Mesothelial cell of epicardium (in vitro differentiated cells): ENCODE measurements at regions not wholly inside any gene's neighbourhood (a gene's known extent, or its start where the extent isn't known, plus 50 kb on each side); places are given as distances from the start of the nearest gene placed in this dataset.

Source experiments
- DNase-seq, 2 experiments: peaks; one replicate each; pipeline ENCODE4 v3.0.0; 2021; ENCODE audit warnings: low spot score in 2 of 2; ENCODE audit not compliant: unreplicated experiment in 2 of 2
- H3K27ac Mint-ChIP-seq: 2 replicates; pipeline ENCODE4 v1.8.0; 2021; ENCODE audit warnings: mixed read lengths
- H3K27me3 Mint-ChIP-seq: 2 replicates; pipeline ENCODE4 v1.8.0; 2021; ENCODE audit warnings: low read depth, mixed read lengths
- H3K36me3 Mint-ChIP-seq: 2 replicates; pipeline ENCODE4 v1.8.0; 2021; ENCODE audit warnings: mixed read lengths
- H3K4me1 Mint-ChIP-seq: 2 replicates; pipeline ENCODE4 v1.8.0; 2021; ENCODE audit warnings: mixed read lengths
- H3K4me3 Mint-ChIP-seq: 2 replicates; pipeline ENCODE4 v1.8.0; 2021; ENCODE audit warnings: mild to moderate bottlenecking, moderate library complexity, mixed read lengths
- H3K9me3 Mint-ChIP-seq: 2 replicates; pipeline ENCODE4 v1.8.0; 2021; ENCODE audit warnings: mixed read lengths
- TF ChIP-seq, protein P1 (sequence below): fragments of 200-600 bp; sonication (generic); IDR thresholded peaks from one replicate; pipeline ENCODE4 v1.5.0; 2021; ENCODE audit warnings: antibody characterized with exemption; ENCODE audit not compliant: unreplicated experiment

GRCh38 chr6:163694988-163695398, 280.5 kb downstream of the QKI start:
- H3K9me3 Mint-ChIP-seq = no peaks in the 10 kb centered on the region
- no peaks in the 10 kb centered on the region for H3K36me3 Mint-ChIP-seq
- no peak overlapping the region for H3K27ac Mint-ChIP-seq
- H3K4me1 Mint-ChIP-seq = no peaks in the 10 kb centered on the region
- peaks cover 7% of the 10 kb centered on the region for H3K27me3 Mint-ChIP-seq
- no peak overlapping the region for H3K4me3 Mint-ChIP-seq
- no peak for DNase-seq
- TF ChIP-seq, protein P1, sequence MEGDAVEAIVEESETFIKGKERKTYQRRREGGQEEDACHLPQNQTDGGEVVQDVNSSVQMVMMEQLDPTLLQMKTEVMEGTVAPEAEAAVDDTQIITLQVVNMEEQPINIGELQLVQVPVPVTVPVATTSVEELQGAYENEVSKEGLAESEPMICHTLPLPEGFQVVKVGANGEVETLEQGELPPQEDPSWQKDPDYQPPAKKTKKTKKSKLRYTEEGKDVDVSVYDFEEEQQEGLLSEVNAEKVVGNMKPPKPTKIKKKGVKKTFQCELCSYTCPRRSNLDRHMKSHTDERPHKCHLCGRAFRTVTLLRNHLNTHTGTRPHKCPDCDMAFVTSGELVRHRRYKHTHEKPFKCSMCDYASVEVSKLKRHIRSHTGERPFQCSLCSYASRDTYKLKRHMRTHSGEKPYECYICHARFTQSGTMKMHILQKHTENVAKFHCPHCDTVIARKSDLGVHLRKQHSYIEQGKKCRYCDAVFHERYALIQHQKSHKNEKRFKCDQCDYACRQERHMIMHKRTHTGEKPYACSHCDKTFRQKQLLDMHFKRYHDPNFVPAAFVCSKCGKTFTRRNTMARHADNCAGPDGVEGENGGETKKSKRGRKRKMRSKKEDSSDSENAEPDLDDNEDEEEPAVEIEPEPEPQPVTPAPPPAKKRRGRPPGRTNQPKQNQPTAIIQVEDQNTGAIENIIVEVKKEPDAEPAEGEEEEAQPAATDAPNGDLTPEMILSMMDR = no peak

- no peaks in the 10 kb centered on the region for H3K36me3 Mint-ChIP-seq
- H3K27me3 Mint-ChIP-seq = peaks cover 7% of the 10 kb centered on the region
- no peaks in the 10 kb centered on the region for H3K9me3 Mint-ChIP-seq
- H3K4me3 Mint-ChIP-seq = no peak overlapping the region
- H3K27ac Mint-ChIP-seq = no peak overlapping the region
- no peaks in the 10 kb centered on the region for H3K4me1 Mint-ChIP-seq
- no peak for DNase-seq
- TF ChIP-seq, protein P1 = no peak
Measured at GRCh38 chr6:163694072-163694471, 279.6 kb downstream of the QKI start.

DNA sequence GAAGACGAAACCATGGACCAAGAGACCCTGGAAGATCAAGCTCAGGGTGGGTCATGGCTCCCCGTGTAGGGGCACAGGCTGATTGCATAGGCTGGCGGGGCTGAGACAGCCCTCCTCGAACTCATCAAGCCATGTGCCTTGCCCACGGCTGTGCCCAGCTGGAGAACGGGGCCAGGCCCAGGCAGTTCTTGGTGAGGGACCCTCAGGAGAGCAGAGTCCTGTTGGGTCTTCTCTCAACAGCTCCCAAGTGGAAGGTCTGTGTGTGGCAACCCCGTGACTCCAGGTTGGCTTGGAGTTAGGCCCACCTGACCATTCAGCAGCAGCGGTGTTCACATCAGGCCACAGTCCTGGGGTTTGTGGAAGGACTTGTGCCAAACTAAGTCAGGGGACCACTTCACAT, 276.5 kb downstream of the QKI start:
- Mint-ChIP-seq H3K9me3 (no peaks in the 10 kb centered on the region), H3K27me3 (peaks cover 7% of the 10 kb centered on the region), H3K4me1 (no peaks in the 10 kb centered on the region), H3K36me3 (no peaks in the 10 kb centered on the region), H3K27ac (no peak overlapping the region), H3K4me3 (no peak overlapping the region)
- DNase-seq = no peak
- TF ChIP-seq, protein P1 = no peak

DNA sequence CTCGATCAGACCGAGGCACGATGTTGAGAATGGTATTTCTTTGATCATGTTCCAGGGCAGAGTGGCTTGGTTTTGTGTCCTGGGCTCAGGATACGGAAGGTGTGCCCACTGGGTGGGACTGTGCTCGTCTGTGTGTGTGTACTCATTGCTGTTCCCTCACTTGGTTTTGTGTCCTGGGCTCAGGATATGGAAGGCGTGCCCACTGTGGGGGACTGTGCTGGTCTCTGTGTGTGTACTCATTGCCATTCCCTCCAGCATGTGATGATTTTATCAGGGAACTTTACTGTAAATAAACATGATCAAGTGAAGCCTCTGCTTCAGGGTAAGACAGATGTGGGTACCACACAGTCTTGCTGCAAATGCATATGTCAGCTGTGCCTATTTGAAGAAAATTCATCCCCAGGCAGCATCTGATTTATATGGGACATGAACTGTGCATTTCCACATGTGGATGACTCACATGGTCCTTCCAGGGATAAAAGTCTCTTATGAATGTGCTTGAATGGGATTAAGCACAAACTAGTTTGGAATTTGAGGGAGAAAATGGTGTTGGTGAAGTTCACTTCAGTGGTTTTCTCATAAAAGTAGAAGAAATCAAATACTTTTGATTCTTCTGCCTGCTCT, 274.3 kb downstream of the QKI start:
- TF ChIP-seq, protein P1 = no peak
- Mint-ChIP-seq H3K4me1 (no peaks in the 10 kb centered on the region), H3K4me3 (no peak overlapping the region), H3K27me3 (peaks cover 6% of the 10 kb centered on the region), H3K27ac (no peak overlapping the region), H3K9me3 (peaks cover 3% of the 10 kb centered on the region), H3K36me3 (peaks cover 1% of the 10 kb centered on the region)
- no peak for DNase-seq

DNA sequence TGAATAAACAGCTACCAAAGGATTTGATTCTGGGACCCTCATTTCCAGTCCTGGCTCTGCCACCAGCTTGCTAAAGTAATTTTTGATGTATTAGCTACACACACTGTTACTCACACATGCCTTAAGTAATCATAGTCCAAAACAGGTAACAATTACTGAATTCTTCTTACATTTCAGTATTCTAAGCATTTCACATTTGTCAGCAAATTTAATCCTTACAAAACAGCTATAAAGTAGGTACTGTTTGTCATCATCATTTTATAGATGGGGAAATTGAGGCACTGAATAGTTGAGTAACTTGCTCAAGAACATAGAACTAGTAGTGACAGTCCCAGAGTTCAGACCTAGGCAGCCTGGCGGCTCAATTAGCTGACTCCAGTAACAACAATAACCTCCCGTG, 272.6 kb downstream of the QKI start:
- no peaks in the 10 kb centered on the region for H3K4me1 Mint-ChIP-seq
- DNase-seq = no peak
- peaks cover 1% of the 10 kb centered on the region for H3K36me3 Mint-ChIP-seq
- no peak overlapping the region for H3K27ac Mint-ChIP-seq
- peaks cover 6% of the 10 kb centered on the region for H3K27me3 Mint-ChIP-seq
- H3K4me3 Mint-ChIP-seq = no peak overlapping the region
- peaks cover 13% of the 10 kb centered on the region for H3K9me3 Mint-ChIP-seq
- TF ChIP-seq, protein P1 = no peak

- peaks cover 13% of the 10 kb centered on the region for H3K9me3 Mint-ChIP-seq
- H3K4me3 Mint-ChIP-seq = no peak overlapping the region
- peaks cover 1% of the 10 kb centered on the region for H3K36me3 Mint-ChIP-seq
- no peaks in the 10 kb centered on the region for H3K4me1 Mint-ChIP-seq
- DNase-seq = no peak
- H3K27ac Mint-ChIP-seq = no peak overlapping the region
- H3K27me3 Mint-ChIP-seq = peaks cover 6% of the 10 kb centered on the region
- TF ChIP-seq, protein P1 = no peak
Measured at GRCh38 chr6:163686301-163686700, 271.8 kb downstream of the QKI start.
